HG03139 (cell line): ENCODE measurements at regions not wholly inside any gene's neighbourhood (a gene's known extent, or its start where the extent isn't known, plus 50 kb on each side); places are given as distances from the start of the nearest gene placed in this dataset.
A peak's percentile ranks its signal among the peaks of the same experiment; 100 is the strongest.

Experiments
- ATAC-seq: cut with Tn5 transposase; IDR thresholded peaks from one replicate; pipeline ENCODE4 v1.9.1; 2021; ENCODE audit not compliant: unreplicated experiment

GRCh38 chr16:31700530-31701388, 172.8 kb upstream of the ZNF267 start:
- ATAC-seq, result peak; percentile 46

DNA sequence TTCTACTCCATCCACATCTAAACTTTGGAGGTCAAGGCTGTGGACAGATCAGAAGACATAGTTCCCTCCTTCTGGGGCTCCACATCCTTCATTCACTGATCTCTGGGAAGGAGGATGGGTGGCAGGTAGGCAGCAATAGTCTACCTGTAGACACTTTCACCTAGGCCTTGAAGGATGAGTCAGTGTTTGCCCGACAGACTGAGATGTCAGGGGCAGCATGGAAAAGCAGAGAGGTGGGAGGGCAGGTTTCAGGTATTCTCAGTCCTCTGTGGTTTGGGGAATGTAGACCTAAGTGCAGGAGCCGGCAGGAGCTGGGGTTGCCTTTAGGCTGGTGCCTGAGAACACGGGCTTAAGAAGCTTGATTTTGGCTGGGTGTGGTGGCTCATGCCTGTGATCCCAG, 171.9 kb upstream of the ZNF267 start:
- no peak for ATAC-seq

DNA sequence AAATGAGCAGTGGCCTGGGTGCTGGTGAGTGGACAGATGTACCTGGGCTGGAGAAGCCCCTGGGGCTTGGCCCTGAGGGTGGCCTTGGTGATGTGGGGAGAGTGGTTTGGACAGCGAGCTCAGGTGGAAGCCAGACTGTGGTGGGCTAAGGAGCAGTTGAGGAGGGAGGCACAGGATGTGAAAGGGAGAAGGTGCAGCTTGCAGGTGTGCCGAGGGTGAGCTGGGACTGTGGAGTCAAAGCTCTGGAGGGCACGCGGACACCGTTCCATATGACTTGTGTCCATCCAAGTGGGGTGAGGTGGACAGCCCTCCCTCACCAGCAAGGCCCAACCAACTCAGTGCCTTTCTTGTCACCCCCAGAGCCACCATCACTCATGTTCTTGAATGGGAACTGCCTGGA, 170.8 kb upstream of the ZNF267 start:
- no peak for ATAC-seq

- ATAC-seq, result no peak
Observed at GRCh38 chr16:31703526-31704128, 170.0 kb upstream of the ZNF267 start.

DNA sequence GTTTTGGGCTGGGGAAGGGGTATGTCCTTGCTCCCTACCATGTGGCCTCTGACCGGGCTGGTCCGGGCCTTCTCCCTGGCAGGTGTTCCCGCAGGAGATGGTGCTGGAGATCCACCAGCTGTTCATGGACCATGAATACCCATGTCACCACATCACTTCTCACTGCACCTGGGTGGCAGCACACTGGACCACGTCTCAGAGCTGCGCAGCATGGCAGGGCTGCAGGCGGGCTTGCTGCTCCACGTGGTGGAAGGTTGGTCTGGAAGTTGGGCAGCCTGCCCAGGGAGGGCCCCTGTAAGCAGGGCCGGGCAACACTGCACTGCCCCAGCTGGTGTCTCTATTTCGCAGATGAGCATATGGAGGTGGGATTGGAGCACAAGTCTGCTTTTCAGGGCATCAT, 169.5 kb upstream of the ZNF267 start:
- ATAC-seq, result no peak

DNA sequence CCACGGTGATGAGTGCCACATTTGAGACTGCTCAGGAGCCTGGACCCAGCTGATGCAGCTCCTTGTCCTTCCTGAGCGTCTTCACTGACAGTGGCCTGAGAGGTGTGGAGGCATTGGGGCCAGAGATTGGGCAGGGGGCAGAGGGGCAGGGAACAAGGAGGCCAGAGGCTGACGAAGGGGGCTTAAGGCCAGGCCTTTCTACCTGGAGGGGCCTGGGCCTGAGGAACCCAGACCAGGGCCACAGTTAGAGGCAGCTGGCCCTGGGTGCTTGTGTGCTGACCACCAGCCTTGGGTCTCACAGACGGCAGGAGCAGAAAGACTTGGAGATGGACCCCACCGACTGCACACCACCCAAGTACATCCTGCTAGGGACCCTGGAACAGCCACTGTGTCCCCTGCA, 168.2 kb upstream of the ZNF267 start:
- no peak for ATAC-seq

DNA sequence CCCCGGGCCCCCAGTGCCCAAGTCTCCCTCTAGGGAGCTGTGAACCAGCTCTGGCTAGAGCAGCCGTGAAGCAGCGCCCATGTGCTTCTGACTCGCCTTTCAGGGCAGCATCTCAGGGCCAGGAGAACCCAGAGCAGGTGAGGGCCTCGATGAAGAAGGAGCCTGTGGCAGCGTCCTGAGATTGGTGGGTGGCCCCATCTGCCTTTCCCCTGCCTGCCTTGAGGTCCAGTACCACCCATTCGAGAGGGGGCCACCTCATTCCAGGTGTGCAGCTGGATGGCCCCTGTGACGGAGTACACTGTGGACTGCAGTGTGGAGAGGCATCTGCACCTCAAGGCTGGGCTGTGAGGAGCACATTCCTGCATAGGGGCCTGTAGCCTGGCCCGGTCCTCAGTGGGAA, 167.3 kb upstream of the ZNF267 start:
- no peak for ATAC-seq

GRCh38 chr16:31706925-31707324, 166.7 kb upstream of the ZNF267 start:
- ATAC-seq, result no peak

- no peak for ATAC-seq
Observed at GRCh38 chr16:31707743-31708335, 165.8 kb upstream of the ZNF267 start.

GRCh38 chr16:31708348-31708747, 165.3 kb upstream of the ZNF267 start:
- ATAC-seq, result no peak

- no peak for ATAC-seq
Observed at GRCh38 chr16:31709181-31709580, 164.4 kb upstream of the ZNF267 start.

GRCh38 chr16:31710134-31710533, 163.5 kb upstream of the ZNF267 start:
- no peak for ATAC-seq

- no peak for ATAC-seq
Observed at GRCh38 chr16:31710880-31711279, 162.7 kb upstream of the ZNF267 start.

DNA sequence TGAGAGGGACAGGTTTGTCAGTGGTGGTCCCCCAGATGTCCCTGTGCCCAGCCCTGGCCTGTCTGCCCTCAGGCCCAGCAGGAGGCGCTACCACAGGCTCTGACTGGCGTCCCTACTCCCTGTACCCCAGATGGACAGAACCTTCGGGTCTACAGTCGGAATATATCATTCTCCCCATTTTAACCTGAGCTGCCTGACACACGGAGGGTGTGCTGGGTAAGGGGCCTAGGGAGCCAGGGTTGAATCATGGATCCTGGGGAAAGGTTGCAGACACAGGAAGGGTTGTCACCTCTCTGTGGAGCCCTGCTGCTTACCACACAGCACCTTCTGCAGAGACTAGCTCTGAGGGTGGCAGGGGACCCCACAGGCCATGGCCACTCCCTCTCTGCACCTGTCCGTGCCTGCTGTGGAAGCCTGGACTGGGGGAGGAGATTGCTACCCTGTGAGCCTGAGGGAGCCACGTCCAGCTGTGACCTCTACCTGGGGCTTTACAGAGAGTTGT, 162.2 kb upstream of the ZNF267 start:
- ATAC-seq, result no peak

DNA sequence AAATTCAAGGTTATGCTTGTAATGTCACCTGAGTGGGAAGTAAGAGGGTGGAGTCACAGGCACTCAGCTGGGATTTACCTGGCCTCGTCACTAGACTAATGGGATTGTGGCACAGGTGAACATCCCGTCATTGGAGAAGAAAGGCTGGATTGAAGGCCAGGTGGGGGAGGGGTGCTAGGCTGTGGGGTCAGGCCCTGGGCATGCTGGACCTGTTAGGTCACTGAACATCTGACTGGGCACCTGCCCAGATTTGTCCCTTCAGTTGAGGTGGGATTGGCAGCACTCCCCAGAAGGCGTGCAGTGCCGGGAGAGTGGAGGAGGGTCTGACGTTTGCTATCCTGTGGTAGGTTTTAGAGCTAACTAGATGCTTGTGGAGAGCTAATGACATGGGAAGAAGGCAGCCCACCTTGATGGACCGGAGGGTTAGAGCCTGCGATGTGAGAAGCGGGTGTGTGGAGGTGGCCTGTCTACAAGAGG, 161.5 kb upstream of the ZNF267 start:
- no peak for ATAC-seq

DNA sequence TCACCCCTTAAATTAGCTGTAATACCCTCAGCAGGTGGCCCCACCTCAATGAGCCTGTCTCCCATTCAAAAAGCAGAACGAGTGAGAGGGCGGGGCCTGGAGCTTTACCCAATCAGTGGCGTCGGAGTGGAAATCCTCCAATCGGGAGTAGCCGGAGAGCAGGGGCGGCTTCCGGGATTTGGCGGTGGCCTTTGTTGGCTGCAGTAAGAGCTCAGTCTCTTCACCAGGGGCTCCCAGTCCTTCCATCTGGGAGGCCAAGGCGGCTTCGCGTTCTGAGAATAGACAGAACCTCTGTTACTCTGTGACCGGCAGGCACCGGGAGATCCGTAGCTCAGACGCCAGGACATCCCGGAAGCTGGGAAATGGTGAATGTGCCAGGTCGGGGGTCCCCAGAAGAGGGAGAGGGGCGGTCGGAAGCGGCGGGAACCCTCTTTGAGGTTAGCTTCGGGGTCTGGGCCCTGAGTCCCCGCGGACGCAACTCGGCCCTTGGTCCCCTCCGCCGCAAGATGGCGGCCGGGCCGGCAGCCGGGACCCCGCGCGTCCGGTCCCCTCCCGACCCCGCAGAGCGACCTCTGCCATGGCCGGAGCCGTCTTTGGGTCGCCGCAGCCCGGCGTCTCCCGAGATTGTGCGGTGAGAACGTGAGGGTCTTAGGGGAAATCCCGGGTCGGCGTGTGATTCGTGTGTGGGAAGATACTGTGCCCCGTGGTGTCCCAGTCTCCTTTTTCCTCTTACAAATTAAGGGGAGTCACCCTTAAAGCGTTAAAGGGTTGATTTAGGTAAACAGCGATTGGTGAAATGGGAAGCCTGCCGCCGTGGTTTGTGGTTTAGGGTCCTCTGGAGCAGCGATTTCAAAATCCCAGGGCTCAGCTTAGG, 160.3 kb upstream of the ZNF267 start:
- ATAC-seq, result peak; percentile 90

DNA sequence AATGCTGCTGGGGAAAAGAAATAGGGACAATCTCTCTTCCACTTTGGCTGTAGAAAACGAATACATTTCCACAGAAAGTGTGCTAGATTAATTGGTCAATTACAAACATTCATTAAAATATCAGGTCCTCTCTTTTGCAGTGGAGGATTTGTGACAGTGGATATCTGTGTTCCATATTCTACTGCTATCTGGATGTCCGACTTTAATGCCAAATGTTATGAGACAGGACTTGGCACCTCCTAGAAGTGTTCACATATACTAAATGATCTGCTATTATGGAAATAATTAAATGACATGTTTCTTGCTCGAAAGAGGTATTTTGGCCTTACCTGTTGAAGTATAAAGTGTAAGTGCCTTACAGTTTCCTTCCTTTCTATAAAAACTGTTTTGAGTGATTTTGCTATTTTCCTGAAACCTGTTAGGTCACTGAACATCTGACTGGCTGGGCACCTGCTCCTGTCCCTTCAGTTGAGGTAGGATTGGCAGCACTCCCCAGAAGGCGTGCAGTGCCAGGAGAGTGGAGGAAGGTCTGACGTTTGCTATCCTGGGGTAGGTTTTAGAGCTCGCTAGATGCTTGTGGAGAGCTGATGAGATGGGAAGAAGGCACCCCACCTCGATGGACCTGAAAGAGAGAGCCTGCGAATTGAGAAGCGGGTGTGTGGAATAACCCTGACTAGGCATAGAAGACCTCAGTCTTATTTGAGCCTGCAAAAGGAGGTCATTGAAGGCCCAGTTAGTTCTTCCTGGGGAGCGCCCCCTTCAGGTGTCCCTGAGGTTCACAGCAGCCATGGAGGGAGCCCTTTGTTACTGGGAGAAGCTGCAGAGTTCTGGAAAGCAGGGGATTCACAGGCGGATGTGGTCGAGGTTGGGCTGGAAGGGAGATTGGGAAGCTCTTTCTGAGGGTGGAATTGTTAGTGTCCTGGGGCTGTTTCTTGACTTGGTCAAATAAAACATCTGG, 159.4 kb upstream of the ZNF267 start:
- no peak for ATAC-seq

DNA sequence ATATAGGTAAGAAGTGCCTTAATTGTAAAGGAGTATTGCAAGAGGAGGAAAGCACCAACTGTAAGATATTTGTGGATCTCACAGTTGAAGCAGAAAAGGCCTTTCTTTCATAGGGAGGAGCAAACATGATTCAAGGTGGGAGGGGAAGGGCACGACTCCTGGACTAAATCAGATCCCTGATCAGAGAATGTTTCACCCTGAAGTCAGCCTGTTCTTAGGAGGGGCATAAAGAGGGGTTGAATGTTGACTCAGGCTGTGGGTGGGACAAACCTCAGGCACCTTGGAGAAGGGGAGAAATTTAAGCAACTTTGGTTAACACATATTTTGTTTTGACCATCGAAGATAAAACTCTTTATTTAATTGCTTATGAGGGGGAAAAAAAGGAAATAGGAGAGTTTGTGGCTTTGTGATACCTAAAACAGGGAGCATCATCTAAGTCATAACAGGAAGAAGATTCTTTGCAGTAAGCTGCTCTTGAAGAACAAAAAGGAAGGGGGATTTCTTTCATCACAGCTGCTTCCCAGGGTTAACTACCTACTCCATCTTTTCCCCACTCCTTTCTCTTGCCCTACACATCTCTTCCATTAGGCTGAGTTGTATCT, 158.6 kb upstream of the ZNF267 start:
- ATAC-seq, result no peak

DNA sequence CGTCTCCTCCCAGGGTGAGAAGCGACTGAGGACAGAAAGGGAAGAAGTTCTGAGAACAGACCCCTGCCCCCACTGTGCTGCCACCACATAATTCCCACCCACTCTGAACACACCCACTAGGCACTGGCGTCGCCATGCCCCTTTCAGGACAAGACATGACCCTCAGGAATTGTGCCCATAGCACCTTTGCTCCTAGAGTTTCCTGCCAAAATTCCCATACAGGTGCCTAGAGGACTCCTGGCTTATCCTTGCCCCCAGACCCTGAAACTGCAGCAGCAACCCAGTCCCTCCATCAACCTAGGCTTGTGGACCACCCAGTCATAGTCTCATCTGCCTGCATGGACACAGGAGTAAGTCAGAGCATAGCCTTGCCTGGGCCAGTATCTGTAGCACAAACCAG, 157.7 kb upstream of the ZNF267 start:
- ATAC-seq, result no peak
